ENCODE measurements at regions not wholly inside any gene's neighbourhood (a gene's known extent, or its start where the extent isn't known, plus 50 kb on each side); places are given as distances from the start of the nearest gene placed in this dataset.
A peak's percentile ranks its signal among the peaks of the same experiment; 100 is the strongest.
"Not testable (repeated sequence)": the region's sequence is repeated elsewhere in the genome, so short reads cannot be mapped to it uniquely, and the experiment has no call there.

- not testable (repeated sequence) for DNase-seq (ENCODE audit: low read depth, low spot score)
These were observed 473.0 kb downstream of the PLOD2 start for GRCh38 chr3:145687978-145688377.

DNA sequence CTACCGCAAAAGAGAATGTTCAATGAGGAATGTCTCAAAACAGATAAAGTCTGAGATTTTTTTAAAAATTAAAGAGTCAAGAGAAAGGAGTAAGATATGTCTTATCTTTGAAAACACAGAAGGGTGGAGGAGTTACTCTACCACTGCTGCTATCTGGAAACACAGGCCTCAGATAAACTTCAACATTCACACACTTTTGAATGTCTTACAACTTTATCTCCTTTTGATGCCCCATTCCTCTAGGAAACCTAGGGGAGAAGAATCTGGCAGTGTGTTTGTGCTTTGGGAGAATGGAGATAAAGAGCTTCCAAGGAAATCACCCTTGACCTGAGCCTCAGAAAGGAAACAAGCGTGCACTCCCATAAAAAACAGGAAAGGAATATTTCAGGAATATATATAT is 468.2 kb downstream of the PLOD2 start:
- no peak for DNase-seq (ENCODE audit: low read depth, low spot score)

DNA sequence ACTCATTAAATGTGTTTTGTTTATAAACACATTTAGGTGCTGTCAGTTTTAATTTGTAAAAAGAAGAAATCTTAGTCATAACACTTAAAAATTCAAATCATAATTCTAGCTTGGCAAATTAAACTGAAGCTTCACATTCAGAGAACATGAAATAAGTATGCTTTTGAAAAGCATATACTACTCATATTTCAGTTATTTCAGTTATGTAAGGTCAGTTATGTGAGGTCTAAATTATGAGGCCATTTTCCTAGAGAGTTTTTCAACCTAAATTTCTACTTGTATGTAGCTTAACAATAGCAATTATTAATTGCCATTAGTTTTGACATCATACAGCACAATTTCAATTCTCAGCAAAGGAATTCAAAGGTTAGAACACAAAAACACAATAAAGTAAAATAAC is 465.0 kb downstream of the PLOD2 start:
- DNase-seq (ENCODE audit: low read depth, low spot score), result no peak

DNA sequence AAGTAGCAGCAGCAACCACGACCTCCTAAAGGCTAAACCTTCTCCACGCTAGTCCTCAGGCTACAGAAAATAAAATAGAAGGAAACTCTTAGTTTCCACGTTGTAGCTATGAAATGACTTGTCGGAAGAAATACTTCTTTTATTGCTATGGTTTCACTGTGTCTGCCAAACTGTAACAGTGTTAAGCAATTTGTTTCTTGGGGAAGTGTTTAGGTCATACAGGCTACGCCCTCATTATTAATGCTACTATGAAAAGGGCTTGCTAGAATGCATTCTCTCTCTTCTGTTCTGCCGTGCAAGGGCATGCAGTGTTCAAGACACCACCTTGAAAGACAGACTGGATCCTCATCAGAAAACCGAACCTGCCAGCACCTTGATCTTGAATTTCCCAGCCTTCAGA is 462.7 kb downstream of the PLOD2 start:
- no peak for DNase-seq (ENCODE audit: low read depth, low spot score)

DNA sequence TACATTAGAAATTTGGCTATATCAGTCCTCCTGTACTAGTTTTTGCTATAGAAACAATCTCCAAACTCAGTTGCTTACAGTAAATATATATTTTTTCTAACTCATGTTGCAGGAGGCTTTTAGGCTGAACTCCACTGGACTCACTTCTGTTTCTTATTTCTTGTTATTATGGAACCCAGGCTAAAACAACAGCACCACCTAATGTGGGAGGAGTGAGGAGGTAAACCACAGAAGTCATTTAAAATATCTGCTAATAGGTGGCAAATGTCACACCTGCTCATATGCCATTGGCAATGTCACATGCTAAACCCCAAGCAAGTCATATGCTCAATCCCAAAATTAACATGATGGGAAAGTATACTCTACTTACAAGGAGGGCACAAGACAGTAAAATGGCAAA is 462.2 kb downstream of the PLOD2 start:
- DNase-seq (ENCODE audit: low read depth, low spot score), result no peak

DNA sequence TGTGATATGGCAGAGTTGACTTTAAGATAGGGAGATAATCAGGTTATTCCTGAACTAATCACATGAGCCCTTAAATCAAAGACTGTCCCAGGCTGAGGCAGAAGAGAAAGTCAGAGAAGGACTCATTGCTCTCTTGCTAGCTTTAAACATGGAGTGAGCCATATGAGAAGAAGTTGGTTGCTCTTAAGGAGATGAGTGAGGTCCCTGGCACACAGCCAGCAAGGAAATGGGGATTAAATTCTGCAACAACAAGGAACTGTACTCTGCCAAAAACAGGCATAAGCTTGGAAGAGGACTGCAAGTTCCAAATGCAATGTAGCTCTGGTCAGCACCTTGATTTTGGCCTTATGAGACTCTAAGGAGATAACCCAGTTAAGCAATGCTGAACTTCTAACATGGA is 457.0 kb downstream of the PLOD2 start:
- DNase-seq (ENCODE audit: low read depth, low spot score), result peak; percentile 6

DNA sequence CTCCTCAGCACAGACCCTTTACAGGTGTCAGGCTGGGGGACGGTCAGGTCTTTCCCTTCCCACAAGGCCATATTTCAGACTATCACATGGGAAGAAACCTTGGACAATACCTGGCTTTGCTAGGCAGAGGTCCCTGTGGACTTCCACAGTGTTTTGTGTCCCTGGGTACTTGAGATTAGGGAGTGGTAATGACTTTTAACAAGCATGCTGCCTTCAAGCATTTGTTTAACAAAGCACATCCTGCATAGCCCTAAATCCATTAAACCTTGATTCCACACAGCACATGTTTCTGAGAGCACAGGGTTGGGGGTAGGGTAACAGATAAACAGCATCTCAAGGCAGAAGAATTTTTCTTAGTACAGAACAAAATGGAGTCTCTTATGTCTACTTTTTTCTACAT is 451.2 kb downstream of the PLOD2 start:
- not testable (repeated sequence) for DNase-seq (ENCODE audit: low read depth, low spot score)

DNA sequence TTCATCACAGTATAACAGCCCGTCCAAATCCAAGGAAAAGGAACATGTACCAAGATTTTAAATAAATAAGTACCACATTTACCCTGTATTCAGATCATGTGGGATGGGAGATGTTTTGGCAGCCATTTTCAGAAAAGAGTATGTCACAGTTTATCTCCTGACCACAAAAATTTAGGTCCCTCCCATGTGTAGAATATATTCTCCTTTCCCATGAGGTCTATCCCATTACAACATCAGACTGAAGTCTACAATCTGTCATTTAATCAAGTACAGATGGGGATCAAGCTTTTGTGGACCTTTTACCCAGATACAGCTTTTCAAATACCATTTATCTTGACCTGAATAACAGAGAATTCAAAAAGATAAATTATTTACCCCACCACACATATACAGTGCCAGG is 444.5 kb downstream of the PLOD2 start:
- no peak for DNase-seq (ENCODE audit: low read depth, low spot score)

DNA sequence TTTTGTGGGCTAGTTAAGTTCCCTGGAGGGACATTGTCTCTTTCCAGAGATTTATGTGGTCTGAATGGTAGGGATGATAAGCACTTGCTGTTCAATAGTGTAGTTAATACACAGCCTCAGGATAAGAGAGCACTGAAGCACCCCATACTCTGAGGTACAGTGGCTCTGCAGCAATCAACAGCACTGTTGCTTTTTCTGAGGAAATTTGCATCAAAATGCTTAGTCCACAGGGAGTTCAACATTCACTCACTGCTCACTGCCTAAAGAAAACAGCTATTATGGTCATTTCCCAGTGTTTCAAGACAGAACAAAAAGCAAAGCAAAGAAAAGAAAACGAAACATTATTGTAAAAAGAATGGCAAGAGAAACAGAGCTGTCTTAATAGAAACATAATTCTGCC is 441.9 kb downstream of the PLOD2 start:
- no peak for DNase-seq (ENCODE audit: low read depth, low spot score)

GRCh38 chr3:145721273-145721805 is 439.6 kb downstream of the PLOD2 start:
- no peak for DNase-seq (ENCODE audit: low read depth, low spot score)

GRCh38 chr3:145721815-145722214 is 439.2 kb downstream of the PLOD2 start:
- no peak for DNase-seq (ENCODE audit: low read depth, low spot score)

- peak; percentile 27 for DNase-seq (ENCODE audit: low read depth, low spot score)
These were observed 433.5 kb downstream of the PLOD2 start for GRCh38 chr3:145727476-145727875.

DNA sequence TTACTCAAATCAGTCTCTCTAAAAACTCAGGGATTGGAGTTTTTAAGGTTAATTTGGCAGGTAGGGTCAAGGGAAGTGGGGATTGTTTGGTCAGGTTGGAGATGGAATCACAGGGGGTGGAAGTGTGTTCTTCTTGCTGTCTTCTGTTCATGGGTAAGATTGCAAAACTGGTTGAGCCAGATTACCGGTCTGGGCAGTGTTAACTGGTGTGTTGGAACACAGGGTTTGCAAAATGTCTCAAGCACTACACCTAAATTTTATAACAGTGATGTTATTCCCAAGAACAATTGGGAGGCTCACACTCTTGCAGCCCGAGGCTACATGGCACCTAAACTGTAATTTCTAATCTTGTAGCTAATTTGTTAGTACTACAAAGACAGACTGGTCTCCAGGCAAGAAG is 425.4 kb downstream of the PLOD2 start:
- no peak for DNase-seq (ENCODE audit: low read depth, low spot score)

DNA sequence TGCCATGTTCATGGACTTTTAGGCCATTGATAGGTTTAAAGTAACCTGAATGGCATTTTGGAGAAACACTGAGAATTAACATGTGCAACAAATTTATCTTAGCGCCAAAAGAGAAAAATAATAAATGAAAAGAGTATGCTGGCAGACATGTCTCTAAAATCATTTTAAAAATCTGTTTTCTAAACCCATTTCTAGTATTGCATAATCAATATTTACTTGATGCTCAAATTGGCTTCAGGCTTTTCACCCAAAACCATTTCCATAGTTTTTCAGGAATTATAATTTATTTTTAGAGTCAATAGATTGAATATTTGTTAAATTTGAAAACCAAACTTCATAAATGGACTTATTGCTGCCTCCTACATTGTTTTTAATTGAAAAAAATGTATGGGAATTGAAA is 423.0 kb downstream of the PLOD2 start:
- no peak for DNase-seq (ENCODE audit: low read depth, low spot score)

- peak; percentile 20 for DNase-seq (ENCODE audit: low read depth, low spot score)
These were observed 421.1 kb downstream of the PLOD2 start for GRCh38 chr3:145739926-145740325.

- no peak for DNase-seq (ENCODE audit: low read depth, low spot score)
These were observed 410.3 kb downstream of the PLOD2 start for GRCh38 chr3:145750657-145751056.

GRCh38 chr3:145752576-145752975 is 408.4 kb downstream of the PLOD2 start:
- no peak for DNase-seq (ENCODE audit: low read depth, low spot score)

GRCh38 chr3:145754605-145755289 is 406.2 kb downstream of the PLOD2 start:
- DNase-seq (ENCODE audit: low read depth, low spot score), result no peak

DNA sequence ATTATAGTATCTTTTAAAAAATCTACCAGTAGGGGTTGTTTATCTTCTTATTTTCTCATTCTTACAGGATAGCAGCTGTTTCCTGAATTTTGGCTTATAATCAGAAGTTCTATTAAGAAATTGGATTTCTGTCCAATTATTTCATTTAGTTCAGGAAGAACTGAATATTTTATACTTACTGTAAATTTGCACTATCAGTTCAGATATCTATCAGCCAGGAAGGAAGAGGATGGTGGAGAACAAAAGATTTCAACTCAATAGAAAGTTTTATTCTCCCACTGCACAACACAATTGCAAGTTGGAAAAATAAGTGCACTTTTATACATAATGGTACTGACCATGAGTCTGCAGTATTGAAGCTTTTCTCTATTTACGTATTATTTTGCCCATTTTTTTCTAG is 400.9 kb downstream of the PLOD2 start:
- DNase-seq (ENCODE audit: low read depth, low spot score), result no peak

- no peak for DNase-seq (ENCODE audit: low read depth, low spot score)
These were observed 393.1 kb downstream of the PLOD2 start for GRCh38 chr3:145767909-145768308.

DNA sequence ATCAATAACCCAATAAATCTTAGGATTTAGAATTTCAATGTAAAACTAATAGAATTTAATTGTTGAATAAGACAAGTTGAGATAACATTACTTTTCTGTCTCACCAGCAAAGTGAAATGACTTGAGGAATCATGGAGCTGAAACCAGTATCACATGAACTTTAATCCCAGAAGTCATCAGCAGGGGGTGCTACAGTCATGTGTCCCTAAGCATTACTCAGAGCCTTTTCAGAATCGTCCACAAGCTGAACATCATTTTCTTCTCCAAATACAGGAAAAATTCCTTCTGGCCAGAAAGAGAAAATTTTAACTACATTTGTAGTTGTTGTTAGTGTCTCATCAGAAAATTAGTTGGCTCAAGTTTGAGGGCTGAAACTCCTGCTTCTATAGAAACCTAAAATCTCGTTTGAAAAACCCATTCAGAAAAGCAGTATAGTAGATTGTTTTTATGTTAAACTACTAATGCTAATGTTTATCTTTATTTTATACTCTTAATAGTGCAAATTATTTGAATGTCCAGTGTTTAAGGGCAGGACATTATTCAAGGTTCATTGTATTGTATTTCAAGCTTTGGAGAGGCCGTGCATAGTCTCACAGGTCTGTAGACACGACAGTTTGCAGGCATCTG is 384.1 kb downstream of the PLOD2 start:
- peak; percentile 72 for DNase-seq (ENCODE audit: low read depth, low spot score)

DNA sequence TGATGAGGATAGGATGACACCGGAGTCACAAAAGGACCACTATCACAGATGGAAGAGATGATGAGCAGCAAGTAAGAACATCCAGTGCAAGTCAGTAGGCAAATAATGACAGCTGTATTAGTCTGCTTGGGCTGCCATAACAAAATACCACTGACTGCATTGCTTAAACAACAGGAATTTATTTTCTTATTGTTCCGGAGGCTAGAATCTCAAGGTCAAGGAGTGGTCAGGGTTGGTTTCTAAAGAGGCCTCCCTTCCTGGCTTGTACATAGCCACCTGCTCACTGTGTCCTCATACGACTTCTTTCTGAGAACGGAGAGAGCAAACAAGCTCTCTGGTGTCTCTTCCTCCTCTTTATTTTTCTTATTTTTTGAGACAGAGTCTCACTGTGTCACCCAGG is 380.7 kb downstream of the PLOD2 start:
- no peak for DNase-seq (ENCODE audit: low read depth, low spot score)

- DNase-seq (ENCODE audit: low read depth, low spot score), result no peak
These were observed 375.3 kb downstream of the PLOD2 start for GRCh38 chr3:145785668-145786067.
